ENCODE measurements at regions not wholly inside any gene's neighbourhood (a gene's known extent, or its start where the extent isn't known, plus 50 kb on each side); places are given as distances from the start of the nearest gene placed in this dataset.
"Not testable (repeated sequence)": the region's sequence is repeated elsewhere in the genome, so short reads cannot be mapped to it uniquely, and the experiment has no call there.

DNA sequence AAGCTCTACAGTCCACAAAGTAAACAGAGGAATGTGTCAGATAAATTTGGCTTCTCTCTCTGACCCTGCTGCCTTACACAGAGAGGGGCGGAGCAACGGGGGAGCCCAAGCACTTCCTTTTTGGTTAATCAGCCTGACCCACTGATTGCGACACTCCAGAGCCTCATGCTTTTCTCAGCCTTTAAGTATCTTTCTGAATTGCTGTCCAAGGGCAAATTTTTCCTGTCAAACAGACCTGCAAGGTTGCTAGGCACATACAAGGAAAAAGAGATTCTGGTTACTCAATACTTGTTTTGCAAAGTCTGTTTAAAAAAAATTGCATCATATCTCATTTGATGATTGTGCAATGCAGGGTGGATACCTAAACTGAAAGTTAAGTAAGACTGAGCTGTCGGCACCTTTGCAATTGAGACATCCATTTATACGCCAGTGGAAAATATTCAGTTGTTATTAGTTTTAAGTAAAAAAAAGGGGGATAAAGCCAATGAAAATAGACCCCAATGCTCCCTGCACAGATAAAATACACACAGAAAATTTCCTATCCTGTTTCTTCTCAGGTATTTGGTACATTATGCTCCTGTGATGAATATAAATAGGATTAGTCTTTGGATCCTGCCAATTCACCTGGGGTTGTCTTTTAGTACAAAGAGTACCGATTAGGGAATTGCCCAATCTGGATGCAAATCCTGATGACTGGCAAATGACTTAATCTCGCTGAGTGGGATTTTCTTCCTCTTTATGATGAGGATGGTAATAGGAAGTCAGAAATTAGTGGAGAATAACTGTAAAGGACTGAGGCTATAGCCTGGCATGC is 260.2 kb upstream of the TRIB2 start:
- DNase-seq (ENCODE audit: low read depth): peak; percentile 51

DNA sequence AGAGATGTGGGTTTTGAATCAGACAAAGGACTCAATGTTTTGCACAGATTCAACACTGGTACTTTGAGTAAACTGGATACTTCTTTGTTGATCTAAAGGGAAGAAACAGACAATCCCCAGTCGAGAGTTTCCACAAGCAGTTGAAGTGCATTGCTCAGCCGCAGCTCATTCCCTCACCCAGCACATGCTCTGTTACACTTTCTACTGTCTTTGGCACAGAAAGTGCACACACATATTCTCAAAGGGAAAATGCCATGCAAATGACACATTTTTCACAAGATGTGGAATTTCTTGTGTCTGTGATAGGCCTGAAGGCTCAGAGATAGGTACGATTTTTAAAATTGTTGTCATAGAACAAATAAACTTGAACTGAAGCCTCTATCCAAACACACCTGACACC is 258.9 kb upstream of the TRIB2 start:
- DNase-seq (ENCODE audit: low read depth): no peak

DNA sequence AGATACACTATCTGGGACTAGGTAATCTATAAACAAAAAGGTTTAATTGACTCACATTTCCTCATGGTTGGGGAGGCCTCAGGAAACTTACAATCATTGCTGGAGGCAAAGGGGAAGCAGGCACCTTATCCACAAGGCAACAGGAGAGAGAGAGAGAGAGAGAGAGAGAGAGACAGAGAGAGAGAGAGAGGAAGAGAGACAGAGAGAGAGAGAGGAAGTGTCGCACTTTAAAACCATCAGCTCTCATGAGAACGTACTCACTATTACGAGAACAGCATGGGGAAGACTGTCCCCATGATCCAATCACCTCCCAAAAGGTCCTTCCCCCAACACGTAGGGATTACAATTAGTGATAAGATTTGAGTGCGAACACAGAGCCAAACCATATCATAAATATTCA is 253.5 kb upstream of the TRIB2 start:
- no peak for DNase-seq (ENCODE audit: low read depth)

DNA sequence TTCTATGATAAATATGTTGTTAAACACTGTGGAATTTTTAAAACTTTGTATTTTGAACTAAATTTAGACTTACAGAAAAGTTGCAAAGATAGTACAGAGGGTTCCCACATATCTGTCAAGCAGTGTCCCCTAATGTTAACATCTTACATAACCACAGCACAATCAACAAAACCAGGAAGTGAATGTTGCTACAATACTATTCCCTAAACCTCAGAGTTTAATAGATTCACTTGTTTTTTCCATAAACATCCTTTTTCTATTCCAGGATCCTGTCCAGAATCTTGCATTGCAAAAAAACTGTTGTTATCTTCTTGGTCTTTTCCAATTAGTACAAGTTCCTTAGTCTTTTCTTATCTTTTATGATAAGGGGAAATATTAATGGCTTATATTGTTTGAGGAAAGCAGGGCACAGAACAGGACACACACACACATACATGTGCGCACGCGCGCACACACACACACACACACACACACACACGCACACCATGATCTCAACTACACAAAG is 251.1 kb upstream of the TRIB2 start:
- no peak for DNase-seq (ENCODE audit: low read depth)

DNA sequence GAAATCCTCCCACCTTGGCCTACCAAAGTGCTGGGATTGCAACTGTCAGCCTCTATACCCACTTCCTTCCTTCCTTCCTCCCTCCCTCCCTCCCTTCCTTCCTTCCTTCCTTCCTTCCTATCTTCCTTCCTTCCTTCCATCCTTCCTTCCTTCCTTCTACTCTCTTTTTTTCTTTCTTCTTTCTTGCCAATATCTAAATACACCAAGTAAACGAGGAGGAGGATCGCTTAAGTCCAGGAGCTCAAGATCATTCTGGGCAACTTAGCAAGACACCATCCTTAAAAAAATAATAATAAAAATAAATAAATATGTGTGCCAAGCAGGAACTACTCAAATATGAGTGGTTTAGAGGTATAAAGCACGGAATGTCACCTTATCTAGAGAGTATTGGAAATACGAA is 249.4 kb upstream of the TRIB2 start:
- no peak for DNase-seq (ENCODE audit: low read depth)

DNA sequence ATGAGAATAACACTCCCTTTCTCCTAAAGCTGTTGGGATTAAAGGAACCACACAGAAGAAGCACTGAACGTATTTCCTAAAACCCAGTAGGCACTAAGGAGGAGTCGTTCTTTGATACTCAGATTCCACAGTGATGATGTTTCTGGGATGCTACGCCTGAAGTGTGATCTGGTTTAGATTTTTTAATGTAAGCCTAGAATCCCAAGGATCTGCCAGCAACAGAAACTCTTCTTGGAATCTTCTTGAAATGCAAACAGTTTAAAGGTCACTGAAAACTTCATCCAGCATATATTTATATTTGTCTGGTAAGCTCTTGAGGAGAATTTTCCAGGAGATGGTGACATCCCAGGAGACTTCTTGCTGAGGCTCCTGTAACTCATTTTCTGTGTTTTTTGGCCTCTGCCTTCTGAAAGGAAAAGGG is 247.6 kb upstream of the TRIB2 start:
- DNase-seq (ENCODE audit: low read depth): no peak

DNA sequence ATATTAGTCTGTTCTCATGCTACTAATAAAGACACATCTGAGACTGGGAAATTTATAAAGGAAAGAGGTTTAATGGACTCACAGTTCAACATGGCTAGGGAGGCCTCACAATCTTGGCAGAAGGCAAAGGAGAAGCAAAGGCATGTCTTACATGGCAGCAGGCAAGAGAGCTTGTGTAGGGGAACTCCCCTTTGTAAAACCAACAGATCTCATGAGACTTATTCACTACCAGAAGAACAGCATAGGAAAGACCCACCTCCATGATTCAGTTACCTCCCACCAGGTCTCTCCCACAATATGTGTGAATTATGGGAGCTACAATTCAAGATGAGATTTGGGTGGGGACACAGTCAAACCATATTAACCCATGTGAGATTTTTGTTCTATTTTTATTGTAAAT is 244.5 kb upstream of the TRIB2 start:
- not testable (repeated sequence) for DNase-seq (ENCODE audit: low read depth)

DNA sequence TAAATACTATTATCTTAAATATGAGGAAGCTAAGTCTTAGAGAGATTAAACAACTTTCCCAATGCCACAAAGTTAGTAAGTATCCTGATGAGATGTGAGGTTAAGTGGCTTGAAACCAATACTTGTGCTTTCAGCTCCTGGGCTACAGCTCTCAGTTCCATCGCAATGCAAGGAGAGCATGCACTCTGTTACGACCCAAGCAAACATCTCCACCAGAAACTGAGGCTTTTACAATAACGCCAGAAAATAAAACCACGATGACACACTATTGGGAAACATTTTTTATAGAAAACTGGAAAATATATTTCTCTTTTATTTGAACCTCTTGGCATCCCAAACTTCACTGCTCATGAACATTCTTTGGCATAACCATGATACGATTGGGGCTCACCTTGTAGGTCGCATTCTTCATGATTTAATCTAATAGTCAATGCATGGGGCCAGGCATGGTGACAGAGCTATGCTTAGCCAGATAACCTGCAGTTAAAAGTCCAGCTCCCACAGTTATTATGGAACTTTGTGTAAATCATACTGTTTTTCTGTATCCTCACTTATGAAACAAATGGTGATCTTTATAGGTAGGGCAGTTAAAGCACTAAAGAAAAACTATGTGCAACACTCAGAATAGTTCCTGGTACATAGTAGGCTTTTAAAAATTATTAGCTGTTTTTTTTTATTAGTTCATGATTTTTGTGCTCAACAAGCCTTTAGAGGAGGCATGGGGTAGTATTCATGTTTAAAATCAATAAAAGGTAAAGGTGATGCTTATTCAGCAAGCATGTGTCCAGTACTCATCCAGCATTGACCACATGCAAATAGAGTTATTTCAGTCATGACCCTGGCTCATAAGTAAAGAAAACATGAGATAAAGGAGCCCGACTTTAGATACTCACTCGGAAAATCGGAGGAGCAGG is 238.3 kb upstream of the TRIB2 start:
- DNase-seq (ENCODE audit: low read depth): no peak

DNA sequence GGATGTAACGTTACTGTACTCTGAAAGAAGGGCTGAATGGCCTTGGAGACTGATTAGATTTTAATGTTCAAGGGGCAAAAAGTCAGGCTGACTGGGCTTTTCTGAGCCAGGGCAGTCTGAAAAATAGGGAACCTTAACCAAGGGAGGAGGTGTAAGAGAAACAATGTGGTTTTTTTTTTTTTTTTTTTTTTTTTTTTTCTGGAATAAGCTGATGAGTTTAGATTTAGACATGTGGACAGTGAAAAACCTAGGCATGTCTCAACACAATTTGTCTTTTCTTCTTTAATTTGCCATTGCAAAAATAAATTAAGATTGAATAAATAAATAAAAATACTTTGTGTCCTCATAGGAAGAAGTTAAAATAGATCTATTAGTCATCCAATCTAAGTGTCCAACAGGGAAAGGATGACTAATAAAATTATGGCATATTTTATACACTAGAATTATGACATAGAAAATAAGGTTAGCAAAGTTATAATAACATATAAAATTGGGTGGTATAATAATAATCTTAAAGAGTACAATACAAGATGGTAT is 237.6 kb upstream of the TRIB2 start:
- no peak for DNase-seq (ENCODE audit: low read depth)

DNA sequence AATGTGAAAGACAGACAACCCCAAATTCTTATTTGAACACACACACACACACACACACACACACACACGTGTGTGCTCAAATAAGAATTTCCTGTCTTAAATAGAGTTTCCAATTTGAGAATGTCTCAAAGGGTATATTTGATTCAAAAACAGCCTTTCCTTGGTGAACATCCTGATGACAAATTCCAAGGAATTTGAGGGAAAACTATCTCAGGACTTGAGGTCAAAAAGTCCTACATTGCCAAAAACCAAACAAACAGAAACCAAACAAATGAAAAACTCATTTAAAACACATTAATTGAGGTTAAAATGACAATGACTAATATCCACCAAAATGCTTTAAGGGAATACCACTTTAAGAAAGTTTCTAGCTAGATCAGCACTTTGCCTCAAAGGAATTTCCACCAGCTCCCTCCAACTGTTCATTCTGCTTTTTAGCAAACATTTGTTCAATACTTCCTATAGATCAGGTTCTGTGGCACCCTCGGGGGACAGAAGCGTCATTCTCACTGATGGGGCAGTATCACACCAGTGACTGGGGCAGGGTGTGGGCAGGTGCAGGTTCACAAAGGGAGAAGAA is 232.1 kb upstream of the TRIB2 start:
- no peak for DNase-seq (ENCODE audit: low read depth)

DNA sequence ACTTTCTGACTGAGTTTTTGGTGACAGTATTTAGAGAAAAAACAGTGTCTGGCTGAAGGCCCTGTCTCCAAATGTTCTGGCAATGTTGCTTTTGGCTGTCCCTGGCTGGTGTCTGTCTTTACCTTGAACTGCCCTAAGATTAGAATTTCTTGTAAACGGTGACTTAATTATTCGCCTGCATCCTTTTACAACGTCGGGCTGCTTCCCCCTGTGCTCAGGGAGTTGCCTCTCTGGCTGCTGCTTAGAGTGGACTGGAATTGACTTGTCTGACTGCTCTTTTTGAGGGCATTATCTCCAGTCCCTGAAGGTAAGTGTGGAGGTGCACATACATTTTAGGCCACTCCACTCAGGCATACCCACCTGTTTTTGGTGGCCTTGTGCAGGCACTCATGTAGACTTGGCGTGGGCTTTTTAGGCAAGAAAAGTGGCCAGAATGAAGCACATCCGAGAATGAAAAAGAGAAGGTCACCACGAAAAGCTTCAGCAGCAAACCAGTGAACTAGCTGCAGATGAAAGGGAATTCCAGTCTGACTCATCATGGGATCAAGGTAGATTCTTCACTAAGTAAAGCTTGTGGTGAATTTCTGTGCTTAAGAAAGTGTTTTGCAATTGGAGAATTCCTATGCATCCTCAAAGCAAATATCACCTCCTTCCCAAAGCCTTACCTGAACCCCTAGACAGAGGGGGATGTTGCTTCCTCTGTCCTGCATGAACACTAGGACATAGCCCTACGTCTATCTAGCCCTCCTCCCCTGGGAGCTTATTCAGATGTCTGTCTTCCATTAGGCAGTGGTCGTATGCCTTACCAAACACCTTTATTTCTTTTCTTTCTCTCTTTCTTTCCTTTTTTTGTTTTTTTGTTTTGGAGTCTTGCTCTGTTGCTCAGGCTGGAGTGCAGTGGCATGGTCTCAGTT is 230.3 kb upstream of the TRIB2 start:
- no peak for DNase-seq (ENCODE audit: low read depth)

DNA sequence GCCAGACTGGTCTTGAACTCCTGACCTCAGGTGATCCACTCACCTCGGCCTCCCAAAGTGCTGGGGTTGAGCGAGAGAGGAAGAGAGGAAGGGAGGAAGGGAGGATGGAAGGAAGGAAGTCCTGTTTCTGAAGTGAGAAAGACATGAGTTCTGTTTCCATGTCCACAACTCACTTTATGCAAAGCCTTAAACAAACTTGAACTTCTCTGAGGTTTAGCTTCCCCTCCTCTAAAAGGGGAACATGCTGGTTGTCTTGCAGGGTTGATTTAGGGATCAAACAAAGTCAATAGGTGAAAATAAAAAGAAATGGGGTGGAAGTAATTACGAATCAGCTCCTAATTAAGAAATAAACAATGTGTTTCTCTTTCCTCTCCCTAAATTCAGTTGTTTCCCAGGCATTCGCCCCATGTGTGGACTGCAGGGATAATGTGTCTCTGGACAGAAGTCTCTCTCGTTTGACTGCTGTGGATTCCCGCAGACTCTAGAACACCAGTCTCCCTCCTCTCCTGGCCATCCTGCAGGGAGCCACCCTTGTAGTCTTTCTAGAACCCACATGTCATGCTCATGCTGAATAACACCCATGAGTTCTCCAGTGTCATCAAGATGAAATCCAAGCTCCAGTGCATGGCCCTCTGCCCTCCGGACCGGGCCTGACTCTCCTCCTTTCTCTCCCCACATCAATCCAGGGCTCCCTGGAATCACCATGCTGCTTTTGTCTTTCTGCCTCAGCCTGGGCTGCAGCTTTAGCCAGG is 229.3 kb upstream of the TRIB2 start:
- no peak for DNase-seq (ENCODE audit: low read depth)

DNA sequence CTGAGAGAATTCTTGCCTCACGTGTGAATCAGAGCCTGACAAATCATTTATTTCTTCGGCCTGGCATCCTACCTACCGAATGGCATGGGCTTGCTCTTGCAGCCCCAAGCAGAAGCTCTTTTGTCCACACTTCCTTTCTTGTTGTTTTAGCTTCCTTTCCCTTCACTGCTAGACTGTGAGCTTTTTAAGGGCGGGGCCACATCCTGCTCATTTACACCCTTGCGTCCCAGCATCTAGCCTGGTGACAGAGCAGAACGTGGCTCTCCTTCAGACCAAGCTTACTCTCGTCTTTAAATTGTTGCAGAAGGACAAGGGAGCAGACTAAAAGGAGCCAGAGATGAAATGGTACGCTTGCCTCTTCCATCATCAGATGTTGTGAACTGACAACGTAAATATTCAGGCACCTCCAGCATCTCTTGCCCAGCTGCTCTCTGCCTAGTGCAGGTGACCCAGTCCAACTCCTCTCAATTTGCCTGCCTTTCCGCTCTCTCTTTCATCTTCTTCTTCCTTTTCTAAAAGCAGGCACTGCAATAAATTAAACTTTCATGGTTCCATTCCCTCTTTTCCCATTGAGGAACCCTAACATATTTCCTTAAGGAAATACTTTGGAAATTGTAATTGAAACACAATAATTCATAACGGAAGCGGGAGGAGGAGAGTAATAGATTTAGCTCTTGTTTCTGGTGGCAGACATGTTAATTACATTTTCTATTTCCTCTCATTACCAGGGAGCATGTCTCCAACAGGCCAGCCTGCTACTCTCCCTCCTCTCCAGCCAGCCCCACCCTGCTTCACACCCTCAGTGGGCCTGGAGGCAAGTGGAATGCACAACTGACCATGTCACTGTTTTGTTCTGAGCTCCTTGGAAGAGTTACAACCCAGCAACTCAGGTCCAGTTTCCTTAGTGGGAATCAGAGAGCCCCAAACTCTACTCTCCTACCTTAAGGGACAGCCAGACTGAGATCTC is 228.1 kb upstream of the TRIB2 start:
- no peak for DNase-seq (ENCODE audit: low read depth)

DNA sequence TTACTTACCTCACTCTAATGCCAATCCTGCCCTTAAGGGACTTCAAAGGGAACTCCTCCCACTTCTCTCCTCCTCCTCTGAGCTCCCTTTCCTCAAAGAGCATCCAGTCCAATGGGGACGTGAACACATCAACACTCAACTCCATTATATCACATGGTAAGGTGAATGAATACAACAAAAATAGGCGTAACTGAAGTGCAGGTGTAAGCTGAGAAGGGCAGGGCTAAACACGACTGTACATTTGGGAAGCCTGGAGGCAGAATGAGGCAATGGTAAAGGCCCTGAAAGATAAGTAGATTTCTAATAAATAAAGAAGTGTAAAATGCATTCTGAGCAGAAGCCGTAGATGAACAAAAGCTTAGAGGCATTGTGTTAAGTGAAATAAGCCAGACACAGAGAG is 226.1 kb upstream of the TRIB2 start:
- DNase-seq (ENCODE audit: low read depth): no peak

DNA sequence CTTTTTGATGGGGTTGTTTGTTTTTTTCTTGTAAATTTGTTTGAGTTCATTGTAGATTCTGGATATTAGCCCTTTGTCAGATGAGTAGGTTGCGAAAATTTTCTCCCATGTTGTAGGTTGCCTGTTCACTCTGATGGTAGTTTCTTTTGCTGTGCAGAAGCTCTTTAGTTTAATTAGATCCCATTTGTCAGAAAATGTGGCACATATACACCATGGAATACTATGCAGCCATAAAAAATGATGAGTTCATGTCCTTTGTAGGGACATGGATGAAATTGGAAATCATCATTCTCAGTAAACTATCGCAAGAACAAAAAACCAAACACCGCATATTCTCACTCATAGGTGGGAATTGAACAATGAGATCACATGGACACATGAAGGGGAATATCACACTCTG is 224.4 kb upstream of the TRIB2 start:
- not testable (repeated sequence) for DNase-seq (ENCODE audit: low read depth)

DNA sequence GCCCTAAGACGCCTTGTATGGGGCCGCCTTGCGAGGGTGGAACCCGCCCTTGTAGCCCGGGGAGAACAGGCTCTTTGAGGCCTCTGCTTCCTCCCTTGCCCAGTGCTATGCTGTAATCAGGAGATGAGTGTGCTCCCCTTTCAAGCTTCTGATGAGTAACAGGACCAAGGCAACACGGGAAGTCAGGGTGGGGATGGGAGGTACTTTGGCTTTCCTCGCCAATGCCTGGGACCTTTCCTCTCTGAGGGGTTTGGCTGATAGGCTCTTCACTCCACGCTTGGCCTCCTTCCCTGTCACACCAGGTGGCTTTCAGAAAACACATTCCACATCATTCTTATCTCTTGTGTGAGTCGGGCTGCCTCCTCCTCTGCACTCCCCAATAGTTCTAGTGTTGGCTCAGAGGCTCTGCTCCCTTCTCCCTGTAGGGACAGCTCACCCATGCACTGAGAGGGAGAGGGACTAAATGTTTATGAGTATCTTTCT is 223.7 kb upstream of the TRIB2 start:
- no peak for DNase-seq (ENCODE audit: low read depth)

DNA sequence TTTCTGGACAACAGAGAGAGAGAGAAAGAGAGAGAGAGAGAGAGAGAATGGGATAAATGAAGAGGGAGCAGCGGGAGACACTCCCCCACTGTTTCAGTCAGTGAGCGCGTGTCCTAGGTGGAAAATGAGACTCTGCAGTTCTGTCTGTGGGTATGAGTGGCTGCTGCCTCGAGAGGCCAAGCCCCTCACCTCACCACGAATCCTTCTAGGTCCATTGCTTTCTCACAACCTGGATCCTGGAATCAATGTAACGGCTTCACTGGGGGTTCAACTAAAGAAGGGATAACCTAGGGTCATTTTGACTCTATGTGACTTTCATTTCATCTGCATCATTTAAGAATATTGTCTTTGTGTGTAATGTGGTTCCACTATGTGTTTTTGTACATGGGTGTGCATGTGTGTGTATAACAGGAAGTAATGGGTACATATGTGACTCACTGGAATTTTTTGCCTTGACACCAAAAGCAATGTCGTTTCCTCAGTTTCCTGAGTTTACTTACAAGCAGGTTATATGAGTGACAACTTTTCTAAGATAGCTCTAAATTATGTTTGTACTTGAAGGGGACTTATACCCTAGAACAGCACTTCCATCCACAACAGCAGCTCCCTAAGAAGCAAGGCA is 221.4 kb upstream of the TRIB2 start:
- DNase-seq (ENCODE audit: low read depth): no peak

DNA sequence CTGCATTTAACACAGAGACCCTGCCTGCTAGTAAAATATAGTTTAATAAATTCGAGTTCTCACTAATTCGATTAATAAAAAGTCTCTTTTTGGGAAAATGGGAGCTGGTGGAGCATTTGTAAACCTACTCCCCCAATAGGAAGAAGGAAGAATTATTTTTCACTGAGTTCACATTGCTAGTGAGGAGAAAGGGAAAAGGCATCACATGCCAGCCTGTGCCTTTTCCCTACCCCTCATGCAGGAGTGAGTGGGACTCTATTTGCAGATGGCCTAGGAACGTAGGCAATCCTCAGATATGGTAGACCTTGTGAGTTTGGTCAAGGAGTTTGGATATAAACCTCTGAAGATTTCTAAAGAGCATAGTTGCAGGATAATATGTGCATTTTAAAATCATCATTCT is 218.4 kb upstream of the TRIB2 start:
- no peak for DNase-seq (ENCODE audit: low read depth)

DNA sequence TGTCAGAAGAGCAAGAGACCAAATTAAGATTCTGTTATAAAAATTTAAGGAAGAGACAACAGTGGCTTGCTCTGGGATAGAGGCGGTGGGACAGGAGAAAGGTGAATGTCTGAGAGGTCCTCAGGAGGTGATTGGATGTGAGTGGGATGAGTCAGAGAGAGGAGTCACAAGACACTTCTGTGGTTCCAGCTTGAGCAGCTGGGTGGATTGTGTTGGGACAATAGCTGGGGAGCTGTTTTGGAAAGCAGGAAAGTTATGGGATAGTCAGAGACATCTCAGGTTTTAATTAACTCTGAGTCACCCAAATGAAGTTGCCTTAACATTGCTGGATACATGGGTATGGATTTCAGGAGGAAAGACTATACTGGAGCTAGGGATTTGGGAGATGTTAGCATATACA is 218.0 kb upstream of the TRIB2 start:
- DNase-seq (ENCODE audit: low read depth): no peak
